ENCODE measurements at regions not wholly inside any gene's neighbourhood (a gene's known extent, or its start where the extent isn't known, plus 50 kb on each side); places are given as distances from the start of the nearest gene placed in this dataset.

- no peak for TF ChIP-seq CTCF (IDR thresholded peaks at IDR 0.05)
- Histone ChIP-seq H3K36me3 (ENCODE audit: low read depth) (no peaks in the 10 kb centered on the region), H3K9me3 (no peaks in the 10 kb centered on the region), H3K4me3 (no peak overlapping the region), H3K4me1 (ENCODE audit: low read depth) (no peaks in the 10 kb centered on the region)
- ATAC-seq (no peak), DNase-seq (no peak)
- intact Hi-C loops (cut with DNase I, micrococcal nuclease), result no loop called here
These were observed 305.1 kb upstream of the SGCD start for GRCh38 chr5:156021866-156022265.

- no peak overlapping the region for H3K4me3 ChIP-seq
- H3K9me3 ChIP-seq, result no peaks in the 10 kb centered on the region
- ATAC-seq (no peak), DNase-seq (no peak)
- intact Hi-C loops (cut with DNase I, micrococcal nuclease), result no loop called here
- TF ChIP-seq CTCF (IDR thresholded peaks at IDR 0.05), result no peak
- H3K4me1 ChIP-seq (ENCODE audit: low read depth), result no peaks in the 10 kb centered on the region
- H3K36me3 ChIP-seq (ENCODE audit: low read depth), result no peaks in the 10 kb centered on the region
These were observed 301.3 kb upstream of the SGCD start for GRCh38 chr5:156025656-156026055.

- no peak for TF ChIP-seq CTCF (IDR thresholded peaks at IDR 0.05)
- no peaks in the 10 kb centered on the region for H3K36me3 ChIP-seq (ENCODE audit: low read depth)
- no peaks in the 10 kb centered on the region for H3K4me1 ChIP-seq (ENCODE audit: low read depth)
- no peaks in the 10 kb centered on the region for H3K9me3 ChIP-seq
- DNase-seq (no peak), ATAC-seq (no peak)
- intact Hi-C loops (cut with DNase I, micrococcal nuclease), result no loop called here
- no peak overlapping the region for H3K4me3 ChIP-seq
These were observed 295.8 kb upstream of the SGCD start for GRCh38 chr5:156031181-156031580.

- no peak for TF ChIP-seq CTCF (IDR thresholded peaks at IDR 0.05)
These were observed 290.3 kb upstream of the SGCD start for GRCh38 chr5:156036640-156037039.

GRCh38 chr5:156037151-156037909 lies 289.6 kb upstream of the SGCD start:
- Histone ChIP-seq H3K9me3 (no peaks in the 10 kb centered on the region), H3K4me3 (no peak overlapping the region), H3K4me1 (ENCODE audit: low read depth) (no peaks in the 10 kb centered on the region), H3K36me3 (ENCODE audit: low read depth) (no peaks in the 10 kb centered on the region)
- no peak for TF ChIP-seq CTCF (IDR thresholded peaks at IDR 0.05)
- no peak for DNase-seq
- ATAC-seq, result no peak
- intact Hi-C loops (cut with DNase I, micrococcal nuclease), result no loop called here

More at GRCh38 chr5:156036640-156037039, 290.3 kb upstream of the SGCD start:
- no peaks in the 10 kb centered on the region for H3K9me3 ChIP-seq
- DNase-seq (no peak), ATAC-seq (no peak)
- no peaks in the 10 kb centered on the region for H3K36me3 ChIP-seq (ENCODE audit: low read depth)
- no peak overlapping the region for H3K4me3 ChIP-seq
- no peaks in the 10 kb centered on the region for H3K4me1 ChIP-seq (ENCODE audit: low read depth)
- intact Hi-C loops (cut with DNase I, micrococcal nuclease), result no loop called here

Data from mucosa of descending colon (tissue), 3 donors.